Embryonic facial prominence (tissue), 1 donor: ENCODE measurements at regions not wholly inside any gene's neighbourhood (a gene's known extent, or its start where the extent isn't known, plus 50 kb on each side); places are given as distances from the start of the nearest gene placed in this dataset.
"Not testable (repeated sequence)": the region's sequence is repeated elsewhere in the genome, so short reads cannot be mapped to it uniquely, and the experiment has no call there.

Source experiments
- DNase-seq: peaks from one replicate; pipeline ENCODE4 v3.0.0-alpha.2; 2016; ENCODE audit errors: extremely low spot score

GRCh38 chr11:87769661-87770060 is 405.6 kb downstream of the RAB38 start:
- no peak for DNase-seq

- no peak for DNase-seq
Measured at GRCh38 chr11:87767615-87768014, 407.6 kb downstream of the RAB38 start.

GRCh38 chr11:87764075-87764474 is 411.2 kb downstream of the RAB38 start:
- DNase-seq: not testable (repeated sequence)

DNA sequence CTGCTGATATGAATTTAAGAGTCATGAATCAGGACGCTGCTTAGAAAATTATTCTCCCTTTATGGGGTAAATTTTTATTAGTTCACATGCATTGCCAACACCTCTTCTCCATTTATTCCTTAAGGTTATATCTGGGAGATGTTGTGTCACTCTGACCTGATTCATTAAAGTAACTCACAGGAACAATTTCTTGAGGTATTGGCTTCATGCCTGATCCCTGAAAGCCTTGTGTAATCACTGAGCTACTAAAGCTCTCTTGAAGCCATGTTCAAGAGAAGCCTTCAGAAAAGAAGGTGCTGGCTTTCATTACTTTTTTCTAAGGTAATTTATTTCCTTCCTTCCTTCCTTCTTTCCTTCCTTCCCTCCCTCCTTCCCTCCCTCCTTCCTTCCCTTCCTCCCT is 420.6 kb downstream of the RAB38 start:
- DNase-seq: no peak

DNA sequence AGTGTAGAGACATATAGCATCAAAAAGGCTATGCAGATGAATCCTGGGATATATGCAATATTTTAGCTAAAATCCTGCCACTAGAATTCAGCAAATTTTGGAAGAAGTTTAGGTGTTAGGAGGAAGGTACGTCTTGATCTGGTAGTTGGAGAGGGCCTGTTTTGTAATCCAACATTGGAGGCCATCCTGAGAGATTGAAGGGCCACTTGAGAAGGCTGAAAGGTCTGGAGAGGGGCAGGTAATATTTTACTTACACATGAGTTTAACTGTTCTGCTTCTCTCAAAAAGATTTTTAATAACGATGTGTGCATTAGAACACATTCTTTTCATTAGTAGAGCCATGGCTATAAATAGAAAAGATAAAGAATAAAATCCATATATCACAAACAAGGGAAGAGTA is 422.1 kb downstream of the RAB38 start:
- no peak for DNase-seq

- DNase-seq: no peak
Measured at GRCh38 chr11:87743007-87743406, 432.2 kb downstream of the RAB38 start.

GRCh38 chr11:87740968-87741367 is 434.3 kb downstream of the RAB38 start:
- no peak for DNase-seq

GRCh38 chr11:87740451-87740850 is 434.8 kb downstream of the RAB38 start:
- DNase-seq: no peak

- DNase-seq: peak; percentile 12
Measured at GRCh38 chr11:87739766-87740165, 435.5 kb downstream of the RAB38 start.

DNA sequence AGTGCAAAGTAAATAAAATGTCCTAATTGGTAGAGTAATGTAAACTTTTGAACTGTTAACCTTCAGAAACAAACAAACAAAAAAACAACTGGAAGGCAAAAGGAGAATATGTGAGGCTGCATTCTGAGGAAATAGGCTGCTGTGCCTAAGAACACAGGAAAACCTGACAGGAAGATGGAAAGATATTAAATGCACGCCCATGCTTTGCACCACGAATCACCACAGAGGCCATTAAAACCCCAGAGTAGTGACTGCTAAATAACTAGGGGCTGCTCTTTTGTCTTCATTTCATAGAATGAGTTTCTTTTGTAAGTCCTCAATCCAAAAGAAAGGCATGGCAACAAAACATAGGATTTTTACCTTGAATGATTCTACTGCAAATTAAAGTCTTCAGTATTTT is 436.0 kb downstream of the RAB38 start:
- DNase-seq: no peak

- no peak for DNase-seq
Measured at GRCh38 chr11:87736928-87737327, 438.3 kb downstream of the RAB38 start.

DNA sequence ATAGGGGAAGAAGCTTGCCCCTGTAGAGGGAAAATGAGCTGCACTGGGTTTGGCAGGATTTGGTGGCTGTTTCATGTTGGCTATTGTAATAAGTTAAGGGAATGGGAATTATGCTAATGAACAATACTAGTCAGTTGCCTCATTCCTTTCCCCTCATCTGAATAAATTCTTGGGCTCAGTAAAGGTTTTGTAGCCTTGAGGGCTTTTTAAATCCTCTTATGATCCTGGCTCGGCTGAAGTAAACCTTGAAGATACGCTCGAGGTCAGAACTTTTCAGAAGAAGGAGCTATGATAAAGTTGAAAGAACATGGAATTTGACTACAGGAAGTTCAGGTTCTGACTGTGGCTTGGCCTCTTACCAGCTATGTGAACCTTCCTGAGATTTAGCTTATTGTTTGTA is 448.7 kb downstream of the RAB38 start:
- DNase-seq: no peak

GRCh38 chr11:87724358-87724757 is 450.9 kb downstream of the RAB38 start:
- DNase-seq: no peak

GRCh38 chr11:87722756-87723565 is 452.3 kb downstream of the RAB38 start:
- DNase-seq: no peak

- DNase-seq: no peak
Measured at GRCh38 chr11:87719326-87720073, 455.7 kb downstream of the RAB38 start.

GRCh38 chr11:87712802-87713202 is 462.4 kb downstream of the RAB38 start:
- DNase-seq: no peak

GRCh38 chr11:87712391-87712790 is 462.9 kb downstream of the RAB38 start:
- DNase-seq: no peak

DNA sequence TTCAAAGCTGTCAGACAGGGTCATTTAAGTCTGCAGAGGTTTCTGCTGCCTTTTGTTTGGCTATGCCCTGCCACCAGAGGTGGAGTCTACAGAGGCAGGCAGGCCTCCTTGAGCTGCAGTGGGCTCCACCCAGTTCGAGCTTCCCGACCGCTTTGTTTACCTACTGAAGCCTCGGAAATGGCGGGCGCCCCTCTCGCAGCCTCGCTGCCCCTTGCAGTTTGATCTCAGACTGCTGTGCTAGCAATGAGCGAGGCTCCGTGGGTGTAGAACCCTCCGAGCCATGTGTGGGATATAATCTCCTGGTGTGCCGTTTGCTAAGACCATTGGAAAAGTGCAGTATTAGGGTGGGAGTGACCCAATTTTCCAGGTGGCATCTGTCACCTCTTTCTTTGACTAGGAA is 471.7 kb downstream of the RAB38 start:
- DNase-seq: not testable (repeated sequence)

GRCh38 chr11:87675993-87676392 is 499.2 kb downstream of the RAB38 start:
- DNase-seq: no peak

GRCh38 chr11:87666730-87667129 is 508.5 kb downstream of the RAB38 start:
- DNase-seq: no peak

- DNase-seq: no peak
Measured at GRCh38 chr11:87662287-87662686, 513.0 kb downstream of the RAB38 start.

- no peak for DNase-seq
Measured at GRCh38 chr11:87660926-87661660, 514.1 kb downstream of the RAB38 start.
